Right renal pelvis (tissue), 4 donors: ENCODE measurements at regions not wholly inside any gene's neighbourhood (a gene's known extent, or its start where the extent isn't known, plus 50 kb on each side); places are given as distances from the start of the nearest gene placed in this dataset.
"Not testable (repeated sequence)": the region's sequence is repeated elsewhere in the genome, so short reads cannot be mapped to it uniquely, and the experiment has no call there.

ENCODE experiments used
- DNase-seq, 4 donors: peaks; one replicate each; pipeline ENCODE4 v3.0.0-alpha.2; 2013; ENCODE audit warnings: low read depth in 4 of 4, low spot score in 3 of 4, missing footprints in 1 of 4

DNA sequence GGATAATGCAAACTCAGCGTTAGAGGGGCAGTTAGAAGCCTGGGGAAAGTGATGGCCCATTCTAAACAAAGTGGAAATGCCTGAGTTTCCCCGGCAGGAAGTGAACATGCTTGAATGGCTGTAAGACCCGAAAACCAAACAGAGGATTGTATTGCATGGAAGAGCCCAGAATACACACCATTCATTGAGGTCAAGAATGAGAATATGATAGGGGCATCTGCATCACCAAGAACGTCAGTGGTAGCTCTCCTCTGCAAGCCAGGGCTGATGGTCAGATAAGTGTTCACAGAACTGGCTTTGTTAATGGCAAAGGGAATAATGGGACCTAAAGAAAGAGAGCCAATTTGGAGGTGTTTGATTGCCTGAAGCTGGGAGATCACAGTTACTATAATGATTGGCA lies 663.4 kb downstream of the KHDRBS2 start:
- DNase-seq, result peak in 1 of 4 donors; percentile 5

GRCh38 chr6:61614119-61614518 lies 671.9 kb downstream of the KHDRBS2 start:
- DNase-seq, result no peak

DNA sequence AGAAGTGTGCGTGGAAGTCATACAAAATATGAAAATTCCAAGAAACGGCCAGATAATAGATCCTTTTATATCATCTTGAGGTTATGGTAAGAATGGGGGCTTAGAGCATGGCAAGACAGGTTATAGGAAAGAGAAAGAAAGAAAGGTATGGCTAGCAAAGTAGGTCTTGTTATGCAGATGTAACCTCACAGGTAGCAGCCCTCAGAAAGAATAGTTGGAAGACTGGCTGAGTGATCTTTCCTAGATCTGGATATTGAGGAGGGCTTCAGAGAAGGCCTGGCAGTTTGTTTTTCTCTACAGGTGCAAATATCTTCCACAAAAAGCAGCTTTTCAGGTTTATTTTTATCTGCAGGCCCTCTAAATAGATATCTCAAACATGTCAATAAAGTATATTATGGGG lies 679.5 kb downstream of the KHDRBS2 start:
- DNase-seq, result no peak

GRCh38 chr6:61605851-61606250 lies 680.2 kb downstream of the KHDRBS2 start:
- not testable (repeated sequence) for DNase-seq

DNA sequence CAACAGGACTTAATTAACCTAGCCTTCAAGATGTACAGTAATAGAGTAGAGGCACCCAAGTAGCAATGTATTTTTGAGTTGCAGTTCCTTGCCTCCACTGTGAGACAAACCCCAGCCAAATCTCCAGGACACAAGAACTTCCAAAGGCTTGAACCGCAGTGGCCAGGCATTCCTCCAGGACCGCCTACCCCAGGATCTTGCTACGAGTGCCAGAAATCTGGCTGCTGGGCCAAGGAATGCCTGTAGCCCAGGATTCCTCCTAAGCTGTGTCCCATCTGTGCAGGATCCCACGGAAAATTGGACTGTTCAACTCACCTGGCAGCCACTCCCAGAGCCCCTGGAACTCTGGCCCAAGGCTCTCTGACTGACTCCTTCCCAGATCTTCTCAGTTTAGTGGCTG lies 683.9 kb downstream of the KHDRBS2 start:
- not testable (repeated sequence) for DNase-seq

DNA sequence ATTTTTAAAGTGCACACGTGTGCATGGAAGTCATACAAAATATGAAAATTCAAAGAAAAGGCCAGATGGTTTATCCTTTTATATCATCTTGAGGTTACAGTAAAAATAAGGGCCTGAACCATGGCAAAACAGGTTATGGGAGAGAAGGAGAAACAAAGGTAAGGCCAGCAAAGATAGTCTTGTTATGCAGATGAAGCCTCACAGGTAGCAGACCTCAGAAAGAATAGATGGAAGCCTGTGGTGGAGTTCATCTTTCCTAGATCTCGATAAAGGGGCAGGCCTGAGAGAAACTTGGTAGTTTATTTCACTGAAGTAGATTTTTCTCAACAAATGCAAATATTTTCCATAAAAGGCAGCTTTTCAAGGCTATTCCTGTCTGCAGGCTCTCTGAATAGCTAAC lies 693.8 kb downstream of the KHDRBS2 start:
- no peak for DNase-seq

GRCh38 chr6:61586934-61587537 lies 699.0 kb downstream of the KHDRBS2 start:
- DNase-seq, result no peak

- no peak for DNase-seq
Measured at GRCh38 chr6:61585504-61585903, 700.5 kb downstream of the KHDRBS2 start.

- no peak for DNase-seq
Measured at GRCh38 chr6:61562098-61562497, 723.9 kb downstream of the KHDRBS2 start.

- DNase-seq, result no peak
Measured at GRCh38 chr6:61558796-61559195, 727.2 kb downstream of the KHDRBS2 start.

- DNase-seq, result no peak
Measured at GRCh38 chr6:61555993-61556392, 730.0 kb downstream of the KHDRBS2 start.

DNA sequence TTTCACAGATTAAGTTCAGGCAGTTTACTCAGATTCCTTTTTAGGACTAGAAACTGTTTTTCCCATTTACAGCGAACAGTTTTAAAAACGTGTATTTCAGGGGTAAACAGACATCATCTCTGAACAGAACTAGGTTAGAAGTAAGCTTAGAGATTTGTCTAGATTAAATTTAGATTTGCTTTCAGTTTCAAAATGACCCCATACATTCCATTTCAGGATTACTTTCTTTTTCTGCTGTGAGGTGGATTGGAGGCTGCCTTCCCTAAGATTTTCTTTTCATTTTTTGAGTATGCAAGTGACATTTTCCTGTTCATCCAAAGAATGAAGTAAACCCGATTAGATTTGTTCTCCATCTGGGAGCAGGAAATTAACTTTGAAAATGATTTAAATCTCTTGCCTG lies 747.2 kb downstream of the KHDRBS2 start:
- no peak for DNase-seq

DNA sequence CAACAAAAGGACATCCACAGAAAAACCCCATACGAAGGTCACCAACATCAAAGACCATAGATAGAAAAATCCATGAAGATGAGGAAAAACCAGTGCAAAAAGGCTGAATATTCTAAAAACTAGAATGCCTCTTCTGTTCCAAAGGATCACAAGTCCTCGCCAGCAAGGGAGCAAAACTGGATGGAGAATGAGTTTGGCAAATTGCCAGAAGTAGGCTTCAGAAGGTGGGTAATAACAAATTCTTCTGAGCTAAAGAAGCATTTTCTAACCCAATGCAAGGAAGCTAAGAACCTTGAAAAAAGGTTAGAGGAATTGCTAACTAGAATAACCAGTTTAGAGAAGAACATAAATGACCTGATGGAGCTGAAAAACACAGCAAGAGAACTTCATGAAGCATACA lies 753.3 kb downstream of the KHDRBS2 start:
- DNase-seq, result not testable (repeated sequence)
